ENCODE measurements at regions not wholly inside any gene's neighbourhood (a gene's known extent, or its start where the extent isn't known, plus 50 kb on each side); places are given as distances from the start of the nearest gene placed in this dataset.

DNA sequence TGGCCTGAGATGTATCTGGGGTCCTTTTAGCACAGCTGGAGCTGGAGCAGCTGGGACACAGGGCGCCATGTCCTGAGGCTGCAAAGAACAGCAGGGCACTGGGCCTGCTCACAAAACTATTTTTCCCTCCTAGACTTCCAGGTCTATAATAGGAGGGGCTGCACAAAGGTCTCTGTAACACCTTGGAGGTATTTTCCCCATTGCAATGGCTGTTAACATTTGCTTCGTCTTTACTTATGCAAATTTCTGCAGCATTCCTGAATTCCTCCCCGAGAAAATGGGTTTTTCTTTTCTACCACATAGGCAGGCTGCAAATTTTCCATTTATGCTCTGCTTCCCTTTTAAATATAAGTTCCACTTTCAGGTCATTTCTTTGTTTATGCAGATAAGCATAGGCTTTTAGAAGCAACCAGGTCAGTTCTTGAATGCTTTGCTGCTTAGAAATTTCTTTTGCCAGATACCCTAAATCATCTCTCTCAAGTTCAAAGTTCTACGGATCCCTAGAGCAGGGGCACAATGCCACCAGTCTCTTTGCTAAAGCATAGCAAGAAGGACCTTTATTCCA, 130.8 kb downstream of the PCSK1 start (continued):
- TF ChIP-seq, protein P1, sequence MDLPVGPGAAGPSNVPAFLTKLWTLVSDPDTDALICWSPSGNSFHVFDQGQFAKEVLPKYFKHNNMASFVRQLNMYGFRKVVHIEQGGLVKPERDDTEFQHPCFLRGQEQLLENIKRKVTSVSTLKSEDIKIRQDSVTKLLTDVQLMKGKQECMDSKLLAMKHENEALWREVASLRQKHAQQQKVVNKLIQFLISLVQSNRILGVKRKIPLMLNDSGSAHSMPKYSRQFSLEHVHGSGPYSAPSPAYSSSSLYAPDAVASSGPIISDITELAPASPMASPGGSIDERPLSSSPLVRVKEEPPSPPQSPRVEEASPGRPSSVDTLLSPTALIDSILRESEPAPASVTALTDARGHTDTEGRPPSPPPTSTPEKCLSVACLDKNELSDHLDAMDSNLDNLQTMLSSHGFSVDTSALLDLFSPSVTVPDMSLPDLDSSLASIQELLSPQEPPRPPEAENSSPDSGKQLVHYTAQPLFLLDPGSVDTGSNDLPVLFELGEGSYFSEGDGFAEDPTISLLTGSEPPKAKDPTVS (IDR thresholded peaks at IDR 0.05; ENCODE audit: low read depth, low read length) = no peak
- TF ChIP-seq CBFB (IDR thresholded peaks at IDR 0.05; ENCODE audit: low read depth) = no peak
- no peak for TF ChIP-seq NRF1 (conservative IDR thresholded peaks at IDR 0.05; ENCODE audit: low read depth, low read length)
- no peak for TF ChIP-seq ASH2L (IDR thresholded peaks at IDR 0.05; ENCODE audit: borderline replicate concordance, low read depth)
- TF ChIP-seq EED (IDR thresholded peaks at IDR 0.05; ENCODE audit: low read depth) = no peak
- TF ChIP-seq, protein P2, sequence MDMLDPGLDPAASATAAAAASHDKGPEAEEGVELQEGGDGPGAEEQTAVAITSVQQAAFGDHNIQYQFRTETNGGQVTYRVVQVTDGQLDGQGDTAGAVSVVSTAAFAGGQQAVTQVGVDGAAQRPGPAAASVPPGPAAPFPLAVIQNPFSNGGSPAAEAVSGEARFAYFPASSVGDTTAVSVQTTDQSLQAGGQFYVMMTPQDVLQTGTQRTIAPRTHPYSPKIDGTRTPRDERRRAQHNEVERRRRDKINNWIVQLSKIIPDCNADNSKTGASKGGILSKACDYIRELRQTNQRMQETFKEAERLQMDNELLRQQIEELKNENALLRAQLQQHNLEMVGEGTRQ (IDR thresholded peaks at IDR 0.05; ENCODE audit: borderline replicate concordance, low read depth, low read length) = no peak
- TF ChIP-seq, protein P3, sequence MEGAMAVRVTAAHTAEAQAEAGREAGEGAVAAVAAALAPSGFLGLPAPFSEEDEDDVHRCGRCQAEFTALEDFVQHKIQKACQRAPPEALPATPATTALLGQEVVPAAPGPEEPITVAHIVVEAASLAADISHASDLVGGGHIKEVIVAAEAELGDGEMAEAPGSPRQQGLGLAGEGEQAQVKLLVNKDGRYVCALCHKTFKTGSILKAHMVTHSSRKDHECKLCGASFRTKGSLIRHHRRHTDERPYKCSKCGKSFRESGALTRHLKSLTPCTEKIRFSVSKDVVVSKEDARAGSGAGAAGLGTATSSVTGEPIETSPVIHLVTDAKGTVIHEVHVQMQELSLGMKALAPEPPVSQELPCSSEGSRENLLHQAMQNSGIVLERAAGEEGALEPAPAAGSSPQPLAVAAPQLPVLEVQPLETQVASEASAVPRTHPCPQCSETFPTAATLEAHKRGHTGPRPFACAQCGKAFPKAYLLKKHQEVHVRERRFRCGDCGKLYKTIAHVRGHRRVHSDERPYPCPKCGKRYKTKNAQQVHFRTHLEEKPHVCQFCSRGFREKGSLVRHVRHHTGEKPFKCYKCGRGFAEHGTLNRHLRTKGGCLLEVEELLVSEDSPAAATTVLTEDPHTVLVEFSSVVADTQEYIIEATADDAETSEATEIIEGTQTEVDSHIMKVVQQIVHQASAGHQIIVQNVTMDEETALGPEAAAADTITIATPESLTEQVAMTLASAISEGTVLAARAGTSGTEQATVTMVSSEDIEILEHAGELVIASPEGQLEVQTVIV (IDR thresholded peaks at IDR 0.05; ENCODE audit: borderline replicate concordance, partially characterized antibody) = no peak

DNA sequence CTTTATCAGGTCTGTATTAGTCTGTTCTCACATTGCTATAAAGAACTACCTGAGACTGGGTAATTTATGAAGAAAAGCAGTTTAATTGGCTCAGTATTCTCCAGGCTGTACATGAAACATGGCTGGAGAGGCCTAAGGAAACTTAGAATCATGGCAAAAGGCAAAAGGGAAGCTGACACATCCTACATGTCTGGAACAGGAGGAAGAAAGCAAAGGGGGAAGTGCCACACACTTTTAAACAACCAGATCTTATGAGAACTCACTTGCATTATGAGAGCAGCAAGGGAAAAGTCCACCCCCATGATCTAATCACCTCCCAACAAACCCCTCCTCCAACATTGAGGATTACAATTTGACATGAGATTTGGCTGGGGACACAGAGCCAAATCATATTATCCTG, 132.1 kb downstream of the PCSK1 start:
- SMC1A ChIA-PET (ENCODE audit: uncharacterized antibody, unreplicated experiment) = no interaction called here
- Histone ChIP-seq H3K27ac (ENCODE audit: control insufficient read depth, insufficient read depth) (no peak overlapping the region), H4K20me1 (ENCODE audit: control insufficient read depth, insufficient read depth) (no peaks in the 10 kb centered on the region), H3K36me3 (ENCODE audit: control insufficient read depth in 2 of 2, insufficient read depth in 2 of 2, low read length in 1 of 2) (no peaks in the 10 kb centered on the region), H3K4me1 (ENCODE audit: control insufficient read depth, insufficient read depth, low read length) (no peaks in the 10 kb centered on the region), H3K79me2 (ENCODE audit: control insufficient read depth, insufficient read depth, low read length) (no peaks in the 10 kb centered on the region), H3K9me3 (replicated peaks; ENCODE audit: control insufficient read depth, insufficient read depth, low read length) (peaks cover 3% of the 10 kb centered on the region; the same call in 2 of the 3 replicates), H2AFZ (ENCODE audit: control insufficient read depth, low read depth, low read length) (no peak overlapping the region), H3K27me3 (replicated peaks in 1 of 2; ENCODE audit: control insufficient read depth in 2 of 2, insufficient read depth in 2 of 2, low read length in 1 of 2) (no peaks in the 10 kb centered on the region), H3K4me3 (no peak overlapping the region), H3K4me2 (ENCODE audit: control insufficient read depth, insufficient read depth) (no peak overlapping the region), H3K9ac (ENCODE audit: control insufficient read depth, insufficient read depth, low read length) (no peak overlapping the region)
- CTCF ChIA-PET = no interaction called here
- in situ Hi-C loops (cut with MboI) = no loop called here
- intact Hi-C loops (cut with micrococcal nuclease; ENCODE audit: unreplicated experiment) = no loop called here
- POLR2A ChIA-PET = no interaction called here
- ATAC-seq (no peak), FAIRE-seq (no peak), DNase-seq (ENCODE audit: low read depth, low spot score) (no peak)
- RAD21 ChIA-PET (ENCODE audit: unreplicated experiment) = no interaction called here
- BruUV-seq (replicated peaks) = no TSS peak
- TF ChIP-seq RCOR1 (conservative IDR thresholded peaks at IDR 0.05; ENCODE audit: low read depth, low read length) (no peak), SMAD5 (IDR thresholded peaks at IDR 0.05; ENCODE audit: low read depth) (no peak), POLR2AphosphoS2 (IDR thresholded peaks at IDR 0.05; ENCODE audit: low read depth, low read length) (no peak), FOS (IDR thresholded peaks at IDR 0.05; ENCODE audit: borderline replicate concordance, extremely low read depth, insufficient read length) (no peak), FOXM1 (IDR thresholded peaks at IDR 0.05; ENCODE audit: low read depth, low read length) (no peak), LARP7 (IDR thresholded peaks at IDR 0.05) (no peak), JUND (IDR thresholded peaks at IDR 0.05; ENCODE audit: low read depth, low read length) (no peak), SUZ12 (IDR thresholded peaks at IDR 0.05; ENCODE audit: unreplicated experiment) (no peak), USF1 (IDR thresholded peaks at IDR 0.05; ENCODE audit: borderline replicate concordance, extremely low read length, insufficient read depth, low read depth, low read length) (no peak), NBN (IDR thresholded peaks at IDR 0.05) (no peak), RB1 (IDR thresholded peaks at IDR 0.05; ENCODE audit: borderline replicate concordance) (no peak)
